ENCODE measurements at regions not wholly inside any gene's neighbourhood (a gene's known extent, or its start where the extent isn't known, plus 50 kb on each side); places are given as distances from the start of the nearest gene placed in this dataset.
"Not testable (repeated sequence)": the region's sequence is repeated elsewhere in the genome, so short reads cannot be mapped to it uniquely, and the experiment has no call there.

- not testable (repeated sequence) for DNase-seq
Observed at GRCh38 chr6:26799903-26800633, 140.5 kb upstream of the ZNF322 start.

- DNase-seq = not testable (repeated sequence)
Observed at GRCh38 chr6:26803762-26804161, 144.2 kb upstream of the ZNF322 start.

- DNase-seq = not testable (repeated sequence)
Observed at GRCh38 chr6:26811486-26812116, 152.1 kb upstream of the ZNF322 start.

- DNase-seq = not testable (repeated sequence)
Observed at GRCh38 chr6:26818640-26819225, 159.2 kb upstream of the ZNF322 start.

GRCh38 chr6:26827965-26828364 is 168.4 kb upstream of the ZNF322 start:
- not testable (repeated sequence) for DNase-seq

GRCh38 chr6:26829480-26829879 is 169.9 kb upstream of the ZNF322 start:
- not testable (repeated sequence) for DNase-seq

GRCh38 chr6:26830992-26831391 is 171.4 kb upstream of the ZNF322 start:
- DNase-seq = not testable (repeated sequence)

- not testable (repeated sequence) for DNase-seq
Observed at GRCh38 chr6:26835707-26836106, 176.2 kb upstream of the ZNF322 start.

GRCh38 chr6:26836657-26837056 is 177.1 kb upstream of the ZNF322 start:
- DNase-seq = not testable (repeated sequence)

GRCh38 chr6:26844823-26845222 is 185.3 kb upstream of the ZNF322 start:
- DNase-seq = not testable (repeated sequence)

GRCh38 chr6:26857289-26857688 is 197.7 kb upstream of the ZNF322 start:
- DNase-seq = not testable (repeated sequence)

GRCh38 chr6:26859067-26859770 is 199.7 kb upstream of the ZNF322 start:
- DNase-seq = not testable (repeated sequence)

- not testable (repeated sequence) for DNase-seq
Observed at GRCh38 chr6:26859771-26860163, 200.2 kb upstream of the ZNF322 start.

GRCh38 chr6:26861913-26862312 is 202.4 kb upstream of the ZNF322 start:
- DNase-seq = not testable (repeated sequence)

GRCh38 chr6:26863641-26864040 is 204.1 kb upstream of the ZNF322 start:
- DNase-seq = not testable (repeated sequence)

- DNase-seq = not testable (repeated sequence)
Observed at GRCh38 chr6:26898785-26899184, 239.2 kb upstream of the ZNF322 start.

- not testable (repeated sequence) for DNase-seq
Observed at GRCh38 chr6:26924206-26924605, 264.7 kb upstream of the ZNF322 start.

- not testable (repeated sequence) for DNase-seq
Observed at GRCh38 chr6:26928190-26928589, 268.6 kb upstream of the ZNF322 start.

- not testable (repeated sequence) for DNase-seq
Observed at GRCh38 chr6:26937258-26937657, 277.7 kb upstream of the ZNF322 start.

GRCh38 chr6:26951211-26951610 is 291.7 kb upstream of the ZNF322 start:
- DNase-seq = not testable (repeated sequence)

- DNase-seq = peak; percentile 7
Observed at GRCh38 chr6:26956078-26956600, 291.4 kb upstream of the PRSS16 start.

GRCh38 chr6:26956601-26957184 is 290.8 kb upstream of the PRSS16 start:
- peak; percentile 59 for DNase-seq
